H1 (cell line): ENCODE measurements at regions not wholly inside any gene's neighbourhood (a gene's known extent, or its start where the extent isn't known, plus 50 kb on each side); places are given as distances from the start of the nearest gene placed in this dataset.

Source experiments
- CTCF ChIA-PET: fragments of 300-600 bp; sonication (Branson Sonifier 250); formaldehyde crosslinking; loops from one replicate; lab custom pipeline; 2021; ENCODE audit not compliant: partially characterized antibody; lab: Charles Lee
- POLR2A ChIA-PET: fragments of 300-600 bp; sonication (Branson Sonifier 250); formaldehyde crosslinking; loops from one replicate; lab custom pipeline; 2021; ENCODE audit warnings: inconsistent platforms; ENCODE audit not compliant: partially characterized antibody; lab: Charles Lee
- DNase-seq, 2 experiments: peaks; one replicate each; pipeline versions ENCODE4 v3.0.0 to v3.0.0-alpha.2; 2010 to 2022; ENCODE audit warnings: low spot score in 2 of 2, low read depth in 1 of 2, mixed read lengths in 1 of 2
- FAIRE-seq: peaks from 2 replicates; lab custom pipeline; 2011; peaks lifted over from hg19 to GRCh38; lab: Jason Lieb, UNC
- H2AFZ ChIP-seq: 2 replicates; pipeline ENCODE4 v1.8.1; 2012; ENCODE audit warnings: low read length, inconsistent platforms
- H2AK5ac ChIP-seq: 2 replicates; pipeline ENCODE4 v1.6.1; 2013; ENCODE audit warnings: low read depth, low read length
- H2BK120ac ChIP-seq: replicated peaks from 2 replicates; pipeline ENCODE3; 2013; ENCODE audit warnings: low read depth, low read length, inconsistent platforms
- H2BK12ac ChIP-seq: 2 replicates; pipeline ENCODE4 v1.6.1; 2013; ENCODE audit warnings: low read depth, low read length
- H2BK15ac ChIP-seq: 2 replicates; pipeline ENCODE4 v1.6.1; 2013; ENCODE audit warnings: low read length
- H2BK20ac ChIP-seq: 2 replicates; pipeline ENCODE4 v1.6.1; 2013; ENCODE audit warnings: low read length
- H2BK5ac ChIP-seq: 2 replicates; pipeline ENCODE4 v1.6.1; 2013; ENCODE audit warnings: low read depth, low read length
- H3K14ac ChIP-seq: 2 replicates; pipeline ENCODE4 v1.6.1; 2013; ENCODE audit warnings: inconsistent platforms; ENCODE audit not compliant: insufficient read length
- H3K18ac ChIP-seq: 2 replicates; pipeline ENCODE4 v1.6.1; 2013; ENCODE audit warnings: low read length; ENCODE audit errors: extremely low read depth
- H3K23ac ChIP-seq: 2 replicates; pipeline ENCODE4 v1.6.1; 2013; ENCODE audit warnings: inconsistent platforms; ENCODE audit not compliant: insufficient read length
- H3K23me2 ChIP-seq: 2 replicates; pipeline ENCODE4 v1.6.1; 2013; ENCODE audit warnings: low read depth, low read length
- H3K27ac ChIP-seq: 2 replicates; pipeline ENCODE4 v1.6.1; 2011; ENCODE audit warnings: low read depth, low read length, inconsistent platforms
- H3K27me3 ChIP-seq, 4 experiments: replicated peaks in 1 of 4; 1 replicate in 1 of 4; 2 replicates in 3 of 4; pipeline versions ENCODE4 v1.6.1 to v1.8.1; 2011 to 2013; ENCODE audit warnings: low read length in 3 of 4, mild to moderate bottlenecking in 3 of 4, inconsistent platforms in 2 of 4, mixed read lengths in 2 of 4, moderate library complexity in 1 of 4; ENCODE audit not compliant: control insufficient read depth in 3 of 4, insufficient read depth in 3 of 4; ENCODE audit errors: extremely low read depth in 1 of 4
- H3K36me3 ChIP-seq, 4 experiments: 2 replicates each; pipeline versions ENCODE4 v1.6.1 to v1.8.1; 2011 to 2013; ENCODE audit warnings: mild to moderate bottlenecking in 4 of 4, low read length in 3 of 4, moderate library complexity in 2 of 4, control low read depth in 1 of 4, inconsistent platforms in 1 of 4; ENCODE audit not compliant: insufficient read depth in 4 of 4, control insufficient read depth in 2 of 4
- H3K4ac ChIP-seq: replicated peaks from 2 replicates; pipeline ENCODE3; 2013; ENCODE audit warnings: low read length, low read depth, mixed read lengths, inconsistent platforms; ENCODE audit not compliant: insufficient read length
- H3K4me1 ChIP-seq, 4 experiments: replicated peaks in 1 of 4; 1 replicate in 1 of 4; 2 replicates in 3 of 4; pipeline versions ENCODE4 v1.6.1 to v1.8.1; 2011 to 2013; ENCODE audit warnings: low read length in 3 of 4, inconsistent platforms in 2 of 4, mixed read lengths in 1 of 4; ENCODE audit not compliant: insufficient read depth in 4 of 4, control insufficient read depth in 3 of 4
- H3K4me2 ChIP-seq, 2 experiments: 2 replicates each; pipeline versions ENCODE4 v1.6.1 to v1.8.1; 2011 to 2013; ENCODE audit warnings: low read depth in 2 of 2, low read length in 2 of 2, control low read depth in 1 of 2, inconsistent platforms in 1 of 2, mild to moderate bottlenecking in 1 of 2; ENCODE audit not compliant: insufficient read depth in 1 of 2
- H3K4me3 ChIP-seq, 4 experiments: fragments of 200-600, 300-600 bp in 1 of 4; sonication (generic), shearing (Covaris generic), sonication (Bioruptor Twin) in 1 of 4; 2 replicates each; pipeline versions ENCODE4 v1.5.1 to v1.8.1; 2011 to 2016; ENCODE audit warnings: low read length in 4 of 4, low read depth in 3 of 4, control low read depth in 2 of 4, inconsistent platforms in 2 of 4, mild to moderate bottlenecking in 2 of 4, mixed read lengths in 1 of 4, moderate library complexity in 1 of 4; ENCODE audit not compliant: insufficient read depth in 2 of 4; ENCODE audit errors: extremely low read depth in 1 of 4
- H3K56ac ChIP-seq: replicated peaks from 2 replicates; pipeline ENCODE3; 2013; ENCODE audit warnings: low read depth, mild to moderate bottlenecking, mixed read lengths, low read length, inconsistent platforms; ENCODE audit not compliant: insufficient read length
- H3K79me1 ChIP-seq: 2 replicates; pipeline ENCODE4 v1.6.1; 2013; ENCODE audit warnings: low read depth, low read length, control low read depth
- H3K79me2 ChIP-seq, 2 experiments: 2 replicates each; pipeline versions ENCODE4 v1.6.1 to v1.8.1; 2012 to 2013; ENCODE audit warnings: low read length in 2 of 2, mild to moderate bottlenecking in 2 of 2, inconsistent platforms in 1 of 2; ENCODE audit not compliant: insufficient read depth in 2 of 2, control insufficient read depth in 1 of 2
- H3K9ac ChIP-seq, 4 experiments: replicated peaks in 1 of 4; 1 replicate in 1 of 4; 2 replicates in 3 of 4; pipeline versions ENCODE4 v1.6.1 to v1.8.1; 2011 to 2013; ENCODE audit warnings: low read depth in 3 of 4, low read length in 3 of 4, control low read depth in 2 of 4, mild to moderate bottlenecking in 2 of 4, moderate library complexity in 2 of 4, inconsistent platforms in 1 of 4; ENCODE audit errors: extremely low read depth in 1 of 4
- H3K9me3 ChIP-seq, 2 experiments: 2 replicates each; pipeline versions ENCODE4 v1.6.1 to v1.8.1; 2012 to 2013; ENCODE audit warnings: mild to moderate bottlenecking in 2 of 2, moderate library complexity in 2 of 2, control low read depth in 1 of 2, inconsistent platforms in 1 of 2, low read depth in 1 of 2, low read length in 1 of 2, mixed read lengths in 1 of 2; ENCODE audit not compliant: insufficient read depth in 2 of 2
- H4K20me1 ChIP-seq, 2 experiments: replicated peaks in 1 of 2; 2 replicates each; pipeline versions ENCODE3 to v1.8.1; 2011 to 2013; ENCODE audit warnings: inconsistent platforms in 2 of 2, low read length in 2 of 2, mild to moderate bottlenecking in 1 of 2; ENCODE audit not compliant: insufficient read depth in 2 of 2, control insufficient read depth in 1 of 2
- H4K5ac ChIP-seq: 2 replicates; pipeline ENCODE4 v1.6.1; 2013; ENCODE audit warnings: low read length, low read depth, mixed read lengths, inconsistent platforms; ENCODE audit not compliant: insufficient read length
- H4K8ac ChIP-seq: 2 replicates; pipeline ENCODE4 v1.8.0; 2013; ENCODE audit warnings: mild to moderate bottlenecking, moderate library complexity, low read length, inconsistent platforms; ENCODE audit not compliant: insufficient read depth; ENCODE audit errors: extremely low read depth
- H4K91ac ChIP-seq: replicated peaks from 2 replicates; pipeline ENCODE3; 2013; ENCODE audit warnings: low read length, mixed read lengths, inconsistent platforms; ENCODE audit not compliant: insufficient read length
- CBX5 ChIP-seq: fragments of 300-800, 300-1000 bp; sonication (generic); IDR thresholded peaks from 2 replicates; pipeline ENCODE4 v1.7.1; 2016; ENCODE audit warnings: antibody characterized with exemption, low read length, low read depth
- CHD2 ChIP-seq: IDR thresholded peaks from 2 replicates; pipeline ENCODE4 v1.6.1; 2012; ENCODE audit warnings: low read length, improper control_type of control experiment
- EGR1 ChIP-seq: IDR thresholded peaks from 2 replicates; pipeline ENCODE4 v1.6.1; 2011; ENCODE audit warnings: low read depth, low read length, borderline replicate concordance
- EP300 ChIP-seq, 2 experiments: IDR thresholded peaks; 1 replicate in 1 of 2; 2 replicates in 1 of 2; pipeline ENCODE4 v1.6.1; 2011 to 2012; ENCODE audit warnings: low read depth in 2 of 2, low read length in 2 of 2, mild to moderate bottlenecking in 2 of 2, borderline replicate concordance in 1 of 2, inconsistent platforms in 1 of 2, moderate library complexity in 1 of 2
- GTF2F1 ChIP-seq: IDR thresholded peaks from 2 replicates; pipeline ENCODE4 v1.6.1; 2012; ENCODE audit warnings: low read depth, low read length, improper control_type of control experiment, borderline replicate concordance
- HDAC6 ChIP-seq: IDR thresholded peaks from one replicate; pipeline ENCODE4 v1.7.1; 2012; ENCODE audit warnings: low read depth, mild to moderate bottlenecking, inconsistent platforms, low read length, moderate library complexity
- JUND ChIP-seq: IDR thresholded peaks from 2 replicates; pipeline ENCODE4 v1.6.1; 2011; ENCODE audit warnings: mild to moderate bottlenecking, improper control_type of control experiment, low read length
- KDM1A ChIP-seq: fragments of 200-600, 300-600 bp; sonication (generic); IDR thresholded peaks from 2 replicates; pipeline ENCODE4 v1.7.1; 2016; ENCODE audit warnings: mild to moderate bottlenecking, low read length, borderline replicate concordance
- NANOG ChIP-seq: IDR thresholded peaks from 2 replicates; pipeline ENCODE4 v1.6.1; 2011; ENCODE audit warnings: low read length, low read depth, mild to moderate bottlenecking, inconsistent platforms; ENCODE audit not compliant: insufficient read depth, poor library complexity, severe bottlenecking
- RBBP5 ChIP-seq: IDR thresholded peaks from 2 replicates; pipeline ENCODE4 v1.7.1; 2012; ENCODE audit warnings: low read depth, mild to moderate bottlenecking, inconsistent platforms, low read length, moderate library complexity, borderline replicate concordance
- RNF2 ChIP-seq: fragments of 200-900, 300-1000 bp; sonication (generic); IDR thresholded peaks from 2 replicates; pipeline ENCODE4 v1.7.1; 2016; ENCODE audit warnings: borderline replicate concordance, low read depth, mild to moderate bottlenecking, antibody characterized with exemption, low read length; ENCODE audit not compliant: poor library complexity, severe bottlenecking; ENCODE audit errors: missing control alignments
- RXRA ChIP-seq: IDR thresholded peaks from 2 replicates; pipeline ENCODE4 v1.6.1; 2011; ENCODE audit warnings: low read depth, mild to moderate bottlenecking, low read length, moderate library complexity; ENCODE audit not compliant: insufficient read depth
- SIRT6 ChIP-seq: IDR thresholded peaks from one replicate; pipeline ENCODE4 v1.7.1; 2012; ENCODE audit warnings: low read length, inconsistent platforms
- SP1 ChIP-seq: IDR thresholded peaks from 2 replicates; pipeline ENCODE4 v1.6.1; 2011; ENCODE audit warnings: low read depth, low read length
- TAF1 ChIP-seq: IDR thresholded peaks from 2 replicates; pipeline ENCODE4 v1.6.1; 2011; ENCODE audit warnings: mild to moderate bottlenecking, low read depth, low read length
- WGBS, 2 experiments: shearing (Covaris generic) in 1 of 2; methylation state at CpG; one replicate each; pipeline versions ENCODE4 v1.1.6 to v1.1.7; 2013 to 2015; ENCODE audit warnings: low lambda C conversion rate in 2 of 2, mixed read lengths in 2 of 2, inconsistent platforms in 1 of 2, low coverage in 1 of 2, missing lambda C conversion rate in 1 of 2; ENCODE audit not compliant: insufficient replicate concordance in 2 of 2, insufficient coverage in 1 of 2, insufficient read length in 1 of 2; ENCODE audit errors: extremely low coverage in 1 of 2, missing lambda C conversion rate in 1 of 2; 5-methylcytosine and 5-hydroxymethylcytosine counted together

DNA sequence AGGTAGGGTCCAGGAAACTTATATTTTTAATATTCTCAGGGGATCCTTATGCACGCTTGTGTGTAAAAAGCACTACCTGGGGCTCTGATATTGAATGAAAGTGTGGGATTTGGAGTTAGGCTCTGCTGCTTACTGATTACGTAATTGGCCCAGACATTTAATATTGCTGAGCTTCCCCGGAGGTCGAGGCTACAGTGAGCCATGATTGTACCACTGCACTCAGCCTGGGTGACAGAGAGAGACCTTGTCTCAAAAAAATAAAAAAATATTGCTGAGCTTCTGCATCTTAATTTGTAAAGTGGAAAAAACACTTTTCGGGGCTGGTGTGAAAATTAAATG lies 62.2 kb upstream of the KIF26B start:
- CTCF ChIA-PET, result interaction anchor here (0.6 to 2.3 kb wide), 3 partner anchors 12 to 60 kb away, joined by 3 to 5 read pairs (median 3); no protein-coding TSS in a partner anchor
- H3K4me3 ChIP-seq, result no peak overlapping the region
- no peak for TF ChIP-seq GTF2F1
- no peak for TF ChIP-seq CBX5
- TF ChIP-seq RNF2, result no peak
- TF ChIP-seq EGR1, result no peak
- TF ChIP-seq CHD2, result no peak
- TF ChIP-seq SIRT6, result no peak
- TF ChIP-seq TAF1, result no peak
- TF ChIP-seq KDM1A, result no peak
- TF ChIP-seq SP1, result no peak
- TF ChIP-seq RBBP5, result no peak
- no peak for TF ChIP-seq EP300 (IDR thresholded peaks at IDR 0.05; ENCODE audit: borderline replicate concordance in 1 of 2, low read depth in 2 of 2, low read length in 2 of 2)
- TF ChIP-seq HDAC6, result no peak
- TF ChIP-seq NANOG, result no peak
- no peak for TF ChIP-seq JUND
- TF ChIP-seq RXRA, result no peak

More for the DNA sequence above, 62.2 kb upstream of the KIF26B start:
- Histone ChIP-seq H2AK5ac (no peak overlapping the region), H3K23ac (no peak overlapping the region), H3K27me3 (no peaks in the 10 kb centered on the region), H2BK20ac (no peak overlapping the region), H3K9me3 (no peaks in the 10 kb centered on the region), H3K23me2 (no peaks in the 10 kb centered on the region), H3K79me2 (no peaks in the 10 kb centered on the region), H3K36me3 (no peaks in the 10 kb centered on the region; a peak in 1 of 8 replicates), H4K8ac (no peak overlapping the region), H3K27ac (no peak overlapping the region), H3K9ac (no peak overlapping the region), H3K56ac (no peak overlapping the region), H2BK12ac (no peak overlapping the region), H3K14ac (no peak overlapping the region), H3K4me2 (no peak overlapping the region), H2BK5ac (no peak overlapping the region), H3K4me1 (no peaks in the 10 kb centered on the region), H3K4ac (no peak overlapping the region), H4K20me1 (no peaks in the 10 kb centered on the region), H2BK120ac (no peak overlapping the region), H3K79me1 (no peaks in the 10 kb centered on the region), H3K18ac (no peak overlapping the region), H2BK15ac (no peak overlapping the region), H4K5ac (no peak overlapping the region), H2AFZ (no peak overlapping the region), H4K91ac (no peak overlapping the region)
- FAIRE-seq (no peak), DNase-seq (no peak)
- POLR2A ChIA-PET, result interaction anchor here (0.8 kb wide), 1 partner anchor 10 kb away, joined by 3 read pairs; no protein-coding TSS in a partner anchor
- 86% methylated on average over 5 of the region's 5 CpGs; no CpG with 5 or more reads in 1 of the 2 experiments for WGBS, 2 experiments
